ENCODE measurements at regions not wholly inside any gene's neighbourhood (a gene's known extent, or its start where the extent isn't known, plus 50 kb on each side); places are given as distances from the start of the nearest gene placed in this dataset.

DNA sequence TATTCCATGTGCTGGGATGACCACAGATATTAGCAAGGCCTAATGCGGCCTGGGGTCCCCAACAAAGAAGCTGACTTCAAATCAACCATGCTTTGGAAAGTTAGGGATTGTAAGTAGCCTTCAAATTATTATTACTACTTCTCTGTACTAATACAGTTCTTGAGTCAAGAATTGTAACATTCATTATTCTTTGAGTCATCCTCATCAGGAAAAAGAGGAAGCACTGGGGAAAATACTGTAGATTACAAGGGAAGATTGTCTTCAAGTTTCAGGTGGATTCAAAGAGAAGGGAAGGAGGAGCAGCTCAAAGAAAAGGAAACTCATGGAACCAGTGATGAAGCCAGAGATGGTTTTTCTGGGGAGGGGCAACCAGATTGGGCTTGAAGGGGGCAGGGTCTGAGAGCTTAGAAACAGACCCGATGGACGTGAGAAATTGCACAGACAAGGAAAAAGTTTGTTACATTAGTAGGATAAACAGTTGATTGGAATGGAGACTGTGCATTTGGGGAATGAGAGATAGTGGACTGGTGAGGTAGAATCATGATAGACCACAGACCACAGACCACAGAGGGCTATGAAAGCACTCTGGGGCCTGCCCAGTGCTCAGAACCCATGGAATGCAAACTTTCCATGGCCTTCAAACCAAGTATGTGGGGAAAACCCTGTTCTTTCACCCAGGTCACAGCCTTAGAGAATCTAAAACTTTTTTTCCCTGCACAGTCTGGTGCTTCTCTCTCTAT is 209.9 kb downstream of the ZNF365 start:
- ATAC-seq (peak; percentile 59), DNase-seq (no peak)
- Histone ChIP-seq H3K9me3 (peaks cover 0 to 3% of the 10 kb centered on the region in 2 donors), H3K4me1 (peaks cover 0 to 7% of the 10 kb centered on the region in 2 donors), H3K4me3 (no peak overlapping the region), H3K27ac (peak overlapping the region in 1 of 2 donors; percentile 45), H3K27me3 (no peaks in the 10 kb centered on the region), H3K36me3 (no peaks in the 10 kb centered on the region)
- intact Hi-C loops (cut with DNase I), result no loop called here
- TF ChIP-seq, protein P1, sequence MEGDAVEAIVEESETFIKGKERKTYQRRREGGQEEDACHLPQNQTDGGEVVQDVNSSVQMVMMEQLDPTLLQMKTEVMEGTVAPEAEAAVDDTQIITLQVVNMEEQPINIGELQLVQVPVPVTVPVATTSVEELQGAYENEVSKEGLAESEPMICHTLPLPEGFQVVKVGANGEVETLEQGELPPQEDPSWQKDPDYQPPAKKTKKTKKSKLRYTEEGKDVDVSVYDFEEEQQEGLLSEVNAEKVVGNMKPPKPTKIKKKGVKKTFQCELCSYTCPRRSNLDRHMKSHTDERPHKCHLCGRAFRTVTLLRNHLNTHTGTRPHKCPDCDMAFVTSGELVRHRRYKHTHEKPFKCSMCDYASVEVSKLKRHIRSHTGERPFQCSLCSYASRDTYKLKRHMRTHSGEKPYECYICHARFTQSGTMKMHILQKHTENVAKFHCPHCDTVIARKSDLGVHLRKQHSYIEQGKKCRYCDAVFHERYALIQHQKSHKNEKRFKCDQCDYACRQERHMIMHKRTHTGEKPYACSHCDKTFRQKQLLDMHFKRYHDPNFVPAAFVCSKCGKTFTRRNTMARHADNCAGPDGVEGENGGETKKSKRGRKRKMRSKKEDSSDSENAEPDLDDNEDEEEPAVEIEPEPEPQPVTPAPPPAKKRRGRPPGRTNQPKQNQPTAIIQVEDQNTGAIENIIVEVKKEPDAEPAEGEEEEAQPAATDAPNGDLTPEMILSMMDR (IDR thresholded peaks at IDR 0.05), result no peak

DNA sequence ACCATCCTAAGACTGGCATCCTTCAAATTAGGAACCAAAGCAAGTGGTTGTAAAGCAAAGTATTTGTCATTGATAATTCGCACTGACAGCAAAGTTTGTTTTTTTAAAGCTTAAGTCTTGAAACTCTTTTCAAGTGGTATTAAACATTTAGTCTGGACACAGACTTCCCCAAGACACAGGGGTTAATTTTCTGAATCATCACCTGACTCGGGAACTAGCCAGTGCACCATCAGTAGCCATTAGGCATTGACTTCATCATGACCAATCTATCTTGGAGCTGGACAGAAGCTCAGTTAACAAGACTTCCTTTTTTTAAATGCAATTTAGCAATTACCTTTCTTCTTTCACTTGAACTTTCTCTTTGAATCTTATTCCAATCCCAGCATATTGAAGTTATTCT is 210.6 kb downstream of the ZNF365 start:
- no peaks in the 10 kb centered on the region for H3K36me3 ChIP-seq
- intact Hi-C loops (cut with DNase I), result no loop called here
- TF ChIP-seq, protein P1 (IDR thresholded peaks at IDR 0.05), result no peak
- no peaks in the 10 kb centered on the region for H3K27me3 ChIP-seq
- ATAC-seq (no peak), DNase-seq (no peak)
- no peak overlapping the region for H3K27ac ChIP-seq
- H3K4me3 ChIP-seq, result no peak overlapping the region
- H3K4me1 ChIP-seq, result peaks cover 0 to 7% of the 10 kb centered on the region in 2 donors
- H3K9me3 ChIP-seq, result peaks cover 0 to 3% of the 10 kb centered on the region in 2 donors

- Histone ChIP-seq H3K27me3 (no peaks in the 10 kb centered on the region), H3K4me3 (no peak overlapping the region), H3K4me1 (peaks cover 0 to 7% of the 10 kb centered on the region in 2 donors), H3K27ac (no peak overlapping the region), H3K36me3 (no peaks in the 10 kb centered on the region), H3K9me3 (peaks cover 0 to 3% of the 10 kb centered on the region in 2 donors)
- intact Hi-C loops (cut with DNase I), result no loop called here
- ATAC-seq, result no peak
- no peak for DNase-seq
- TF ChIP-seq, protein P1 (IDR thresholded peaks at IDR 0.05), result no peak
Observed at GRCh38 chr10:62585211-62585775, 211.1 kb downstream of the ZNF365 start.

GRCh38 chr10:62587011-62587410 is 212.8 kb downstream of the ZNF365 start:
- Histone ChIP-seq H3K4me3 (no peak overlapping the region), H3K4me1 (peaks cover 0 to 7% of the 10 kb centered on the region in 2 donors), H3K27me3 (peaks cover 2 to 9% of the 10 kb centered on the region in 2 donors), H3K36me3 (no peaks in the 10 kb centered on the region), H3K27ac (no peak overlapping the region), H3K9me3 (peaks cover 0 to 3% of the 10 kb centered on the region in 2 donors)
- ATAC-seq, result no peak
- TF ChIP-seq, protein P1 (IDR thresholded peaks at IDR 0.05), result no peak
- no peak for DNase-seq
- intact Hi-C loops (cut with DNase I), result no loop called here

DNA sequence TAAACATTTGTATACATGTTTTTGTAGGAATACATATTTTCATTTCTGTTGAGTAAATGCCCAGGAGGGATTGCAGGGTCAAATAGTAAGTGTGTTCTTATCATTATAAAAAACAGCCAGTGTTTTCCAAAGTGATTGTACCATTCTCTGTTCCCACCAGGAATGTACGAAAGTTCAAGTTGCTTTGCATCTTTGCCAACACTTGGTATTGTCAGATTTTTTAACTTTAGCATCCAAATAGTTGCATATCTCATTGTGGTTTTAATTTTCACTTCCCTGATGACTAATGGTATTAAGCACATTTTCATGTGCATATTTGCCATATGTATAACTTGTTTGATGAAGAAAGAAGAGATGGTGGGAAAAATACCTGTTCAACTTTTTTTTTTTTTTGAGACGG is 213.9 kb downstream of the ZNF365 start:
- Histone ChIP-seq H3K9me3 (peaks cover 0 to 3% of the 10 kb centered on the region in 2 donors), H3K36me3 (no peaks in the 10 kb centered on the region), H3K27me3 (peaks cover 4 to 10% of the 10 kb centered on the region in 2 donors), H3K4me1 (no peaks in the 10 kb centered on the region), H3K27ac (no peak overlapping the region), H3K4me3 (no peak overlapping the region)
- TF ChIP-seq, protein P1 (IDR thresholded peaks at IDR 0.05), result no peak
- intact Hi-C loops (cut with DNase I), result no loop called here
- ATAC-seq, result no peak
- DNase-seq, result no peak
